Left lung (tissue), 4 donors: ENCODE measurements at regions not wholly inside any gene's neighbourhood (a gene's known extent, or its start where the extent isn't known, plus 50 kb on each side); places are given as distances from the start of the nearest gene placed in this dataset.

Source experiments
- ATAC-seq: fragments of 200-7000 bp; cut with Tn5 transposase; one replicate; pipeline ENCODE4 v1.9.1; 2020; ENCODE audit warnings: moderate library complexity
- DNase-seq, 4 donors: peaks; one replicate each; pipeline ENCODE4 v3.0.0-alpha.2; 2013 to 2020
- H3K27ac ChIP-seq, 2 donors: fragments of 200-600 bp; sonication (generic) in 1 of 2; one replicate each; pipeline versions ENCODE4 v1.5.0 to v1.8.0; 2020 to 2021
- H3K27me3 ChIP-seq, 2 donors: fragments of 200-600 bp; sonication (generic) in 1 of 2; one replicate each; pipeline versions ENCODE4 v1.5.0 to v1.8.0; 2020 to 2021
- H3K36me3 ChIP-seq, 2 donors: fragments of 200-600 bp; sonication (generic) in 1 of 2; one replicate each; pipeline versions ENCODE4 v1.5.0 to v1.8.0; 2020 to 2021
- H3K4me1 ChIP-seq, 2 donors: fragments of 200-600 bp; one replicate each; pipeline ENCODE4 v1.8.0; 2021
- H3K4me3 ChIP-seq, 2 donors: fragments of 200-600 bp; sonication (generic) in 1 of 2; one replicate each; pipeline versions ENCODE4 v1.5.0 to v1.8.0; 2020 to 2021; ENCODE audit warnings: mild to moderate bottlenecking in 1 of 2
- H3K9me3 ChIP-seq, 2 donors: fragments of 200-600 bp; sonication (generic) in 1 of 2; one replicate each; pipeline versions ENCODE4 v1.5.0 to v1.8.0; 2020 to 2021
- intact Hi-C, 2 donors: fragments of 100-400 bp; cut with DNase I; formaldehyde crosslinking; loops; one replicate each; pipeline versions ENCODE4 v1.11.2 to v1.14.2; 2022
- TF ChIP-seq, protein P1 (sequence below), 2 donors: fragments of 200-600 bp; sonication (generic) in 1 of 2; IDR thresholded peaks; one replicate each; pipeline versions ENCODE4 v1.5.0 to v1.8.0; 2021; ENCODE audit warnings: antibody characterized with exemption in 2 of 2
- donor health status: DM: no; HTN: yes; CAD: no.
- donor health status: DM: no; HTN: no; CAD: no.

DNA sequence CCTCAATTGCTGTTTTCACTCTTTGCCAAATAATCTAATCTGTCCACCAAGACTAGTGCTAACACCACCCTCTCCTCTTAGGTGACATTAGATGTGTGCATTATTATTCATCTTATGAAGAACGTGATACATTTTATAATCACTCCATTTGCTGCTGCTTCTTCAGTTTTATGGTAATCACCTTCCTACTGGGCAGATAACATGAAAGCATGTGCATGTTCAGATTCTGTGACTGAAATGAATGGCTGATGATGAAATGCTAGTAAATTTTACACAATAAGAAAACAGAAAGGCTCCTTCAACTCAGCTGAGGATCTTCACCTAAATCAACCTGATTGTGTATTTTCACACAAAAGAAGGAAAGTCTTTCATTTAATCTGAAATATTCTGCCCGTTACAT, 577.6 kb downstream of the CSNK1G3 start:
- intact Hi-C loops, result no loop called here
- TF ChIP-seq, protein P1, sequence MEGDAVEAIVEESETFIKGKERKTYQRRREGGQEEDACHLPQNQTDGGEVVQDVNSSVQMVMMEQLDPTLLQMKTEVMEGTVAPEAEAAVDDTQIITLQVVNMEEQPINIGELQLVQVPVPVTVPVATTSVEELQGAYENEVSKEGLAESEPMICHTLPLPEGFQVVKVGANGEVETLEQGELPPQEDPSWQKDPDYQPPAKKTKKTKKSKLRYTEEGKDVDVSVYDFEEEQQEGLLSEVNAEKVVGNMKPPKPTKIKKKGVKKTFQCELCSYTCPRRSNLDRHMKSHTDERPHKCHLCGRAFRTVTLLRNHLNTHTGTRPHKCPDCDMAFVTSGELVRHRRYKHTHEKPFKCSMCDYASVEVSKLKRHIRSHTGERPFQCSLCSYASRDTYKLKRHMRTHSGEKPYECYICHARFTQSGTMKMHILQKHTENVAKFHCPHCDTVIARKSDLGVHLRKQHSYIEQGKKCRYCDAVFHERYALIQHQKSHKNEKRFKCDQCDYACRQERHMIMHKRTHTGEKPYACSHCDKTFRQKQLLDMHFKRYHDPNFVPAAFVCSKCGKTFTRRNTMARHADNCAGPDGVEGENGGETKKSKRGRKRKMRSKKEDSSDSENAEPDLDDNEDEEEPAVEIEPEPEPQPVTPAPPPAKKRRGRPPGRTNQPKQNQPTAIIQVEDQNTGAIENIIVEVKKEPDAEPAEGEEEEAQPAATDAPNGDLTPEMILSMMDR (IDR thresholded peaks at IDR 0.05), result no peak
- Histone ChIP-seq H3K36me3 (no peaks in the 10 kb centered on the region), H3K27me3 (no peaks in the 10 kb centered on the region), H3K27ac (no peak overlapping the region), H3K9me3 (no peaks in the 10 kb centered on the region), H3K4me3 (no peak overlapping the region), H3K4me1 (no peaks in the 10 kb centered on the region)
- ATAC-seq (no peak), DNase-seq (no peak)

DNA sequence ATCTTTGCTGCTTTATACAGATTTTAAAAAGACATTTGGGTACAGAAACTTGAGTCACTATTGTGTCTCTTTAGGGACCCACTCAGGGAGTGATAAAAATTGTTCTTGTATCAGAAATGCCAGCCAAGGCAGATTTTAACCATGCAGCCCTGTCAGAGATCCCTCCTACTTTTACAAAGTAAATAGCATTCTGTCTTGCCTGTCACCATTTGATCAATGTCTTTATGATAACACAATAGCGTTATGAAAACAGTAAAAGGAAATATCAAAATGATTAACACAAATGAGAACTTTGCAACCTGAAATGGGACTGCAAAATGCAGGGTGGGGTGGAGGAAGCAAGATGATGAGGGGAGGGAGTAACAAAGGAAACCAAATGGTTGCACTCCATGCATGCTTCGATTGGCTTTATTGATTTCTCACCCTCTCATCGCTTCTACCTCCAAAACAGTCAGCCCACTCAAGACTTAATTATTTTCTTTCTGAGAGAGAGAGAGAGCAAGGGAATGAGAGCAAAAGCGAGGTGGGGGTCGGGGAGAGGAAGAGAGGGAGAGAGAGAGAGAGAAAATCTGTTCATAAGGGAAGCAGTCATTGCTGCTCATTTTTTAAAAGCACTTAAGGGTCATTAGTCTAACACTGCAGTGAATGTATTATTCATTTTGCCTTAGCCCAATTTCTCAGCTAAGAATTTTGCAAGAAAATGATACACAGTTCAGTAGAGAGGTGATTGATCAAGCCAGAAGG, 576.5 kb downstream of the CSNK1G3 start:
- TF ChIP-seq, protein P1 (IDR thresholded peaks at IDR 0.05), result no peak
- no peaks in the 10 kb centered on the region for H3K36me3 ChIP-seq
- H3K4me1 ChIP-seq, result no peaks in the 10 kb centered on the region
- H3K27ac ChIP-seq, result no peak overlapping the region
- H3K4me3 ChIP-seq, result no peak overlapping the region
- H3K27me3 ChIP-seq, result no peaks in the 10 kb centered on the region
- ATAC-seq, result no peak
- intact Hi-C loops, result no loop called here
- H3K9me3 ChIP-seq, result no peaks in the 10 kb centered on the region
- no peak for DNase-seq

DNA sequence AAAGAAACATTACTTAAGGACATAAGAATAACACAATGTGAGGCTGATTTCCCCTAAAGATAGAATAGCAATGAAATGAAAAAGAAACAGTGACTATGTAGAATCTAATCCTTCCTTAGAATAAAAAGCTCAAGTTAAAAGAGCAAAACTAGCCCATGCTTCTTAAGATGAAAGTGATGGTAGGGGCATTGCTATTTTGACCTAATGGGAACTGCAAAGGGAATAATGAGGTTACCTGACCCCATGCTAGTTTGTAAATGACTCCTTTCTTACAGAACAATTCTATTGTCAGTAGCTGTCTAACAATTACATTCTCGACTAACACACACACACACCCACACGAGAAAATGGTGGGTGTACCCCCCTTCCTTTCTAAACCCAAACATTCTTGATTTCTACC, 575.8 kb downstream of the CSNK1G3 start:
- no peak overlapping the region for H3K4me3 ChIP-seq
- DNase-seq, result no peak
- H3K4me1 ChIP-seq, result no peaks in the 10 kb centered on the region

DNA sequence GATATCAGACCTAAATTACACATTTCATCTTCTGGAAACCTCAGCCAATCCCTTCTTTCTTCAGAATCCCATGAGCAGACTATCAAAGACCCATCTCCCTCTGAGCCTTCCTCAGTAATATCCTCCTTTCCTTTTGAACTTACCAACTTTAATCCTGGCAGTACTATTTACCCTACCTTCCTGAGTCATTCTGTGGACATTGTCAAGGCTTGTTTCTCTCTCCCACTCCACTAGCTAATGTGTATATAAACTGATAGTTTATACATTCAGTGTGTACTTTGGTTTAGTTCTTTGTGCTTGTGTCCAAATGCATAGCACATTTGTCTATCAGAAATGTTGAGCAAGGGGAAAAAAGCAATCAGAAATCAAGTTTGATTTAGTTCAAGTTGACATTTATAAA, 568.3 kb downstream of the CSNK1G3 start:
- Histone ChIP-seq H3K27me3 (no peaks in the 10 kb centered on the region), H3K27ac (no peak overlapping the region), H3K36me3 (no peaks in the 10 kb centered on the region), H3K4me1 (no peaks in the 10 kb centered on the region), H3K9me3 (no peaks in the 10 kb centered on the region), H3K4me3 (no peak overlapping the region)
- intact Hi-C loops, result no loop called here
- TF ChIP-seq, protein P1 (IDR thresholded peaks at IDR 0.05), result no peak
- ATAC-seq (no peak), DNase-seq (no peak)

More for the DNA sequence above, 575.8 kb downstream of the CSNK1G3 start:
- H3K27me3 ChIP-seq, result no peaks in the 10 kb centered on the region
- TF ChIP-seq, protein P1 (IDR thresholded peaks at IDR 0.05), result no peak
- no peak overlapping the region for H3K27ac ChIP-seq
- intact Hi-C loops, result no loop called here
- ATAC-seq, result no peak
- no peaks in the 10 kb centered on the region for H3K36me3 ChIP-seq
- no peaks in the 10 kb centered on the region for H3K9me3 ChIP-seq

DNA sequence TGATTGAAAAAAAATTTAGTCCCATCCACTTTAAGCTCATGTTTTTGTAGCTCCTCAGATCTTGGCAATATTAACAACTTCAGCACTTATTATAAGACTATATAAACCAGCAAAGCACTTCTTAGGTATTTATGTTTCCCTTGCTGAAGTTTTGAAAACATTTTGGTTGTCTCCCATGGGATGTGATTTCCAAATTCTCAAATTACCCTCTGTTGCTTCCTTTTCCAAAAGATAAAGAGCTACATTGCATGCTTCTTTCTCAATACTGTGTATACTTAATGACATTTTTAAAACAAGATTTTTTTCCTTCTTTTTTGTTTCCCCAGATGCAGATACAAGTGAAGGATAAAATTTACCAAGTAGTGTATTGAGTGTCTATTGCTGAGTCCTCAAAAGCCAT, 567.1 kb downstream of the CSNK1G3 start:
- ATAC-seq, result no peak
- intact Hi-C loops, result no loop called here
- no peaks in the 10 kb centered on the region for H3K9me3 ChIP-seq
- no peaks in the 10 kb centered on the region for H3K27me3 ChIP-seq
- no peaks in the 10 kb centered on the region for H3K36me3 ChIP-seq
- peak in 1 of 4 donors; percentile 26 for DNase-seq
- no peak overlapping the region for H3K27ac ChIP-seq
- TF ChIP-seq, protein P1 (IDR thresholded peaks at IDR 0.05), result no peak
- no peaks in the 10 kb centered on the region for H3K4me1 ChIP-seq
- H3K4me3 ChIP-seq, result no peak overlapping the region
